HG02970 (cell line): ENCODE measurements at regions not wholly inside any gene's neighbourhood (a gene's known extent, or its start where the extent isn't known, plus 50 kb on each side); places are given as distances from the start of the nearest gene placed in this dataset.
"Not testable (repeated sequence)": the region's sequence is repeated elsewhere in the genome, so short reads cannot be mapped to it uniquely, and the experiment has no call there.

ENCODE experiments used
- ATAC-seq: cut with Tn5 transposase; IDR thresholded peaks from one replicate; pipeline ENCODE4 v1.9.1; 2021; ENCODE audit warnings: mild to moderate bottlenecking, moderate library complexity, moderate number of reproducible peaks; ENCODE audit not compliant: unreplicated experiment, low FRiP score

GRCh38 chr16:21487956-21488355, 111.4 kb upstream of the METTL9 start:
- ATAC-seq = not testable (repeated sequence)

DNA sequence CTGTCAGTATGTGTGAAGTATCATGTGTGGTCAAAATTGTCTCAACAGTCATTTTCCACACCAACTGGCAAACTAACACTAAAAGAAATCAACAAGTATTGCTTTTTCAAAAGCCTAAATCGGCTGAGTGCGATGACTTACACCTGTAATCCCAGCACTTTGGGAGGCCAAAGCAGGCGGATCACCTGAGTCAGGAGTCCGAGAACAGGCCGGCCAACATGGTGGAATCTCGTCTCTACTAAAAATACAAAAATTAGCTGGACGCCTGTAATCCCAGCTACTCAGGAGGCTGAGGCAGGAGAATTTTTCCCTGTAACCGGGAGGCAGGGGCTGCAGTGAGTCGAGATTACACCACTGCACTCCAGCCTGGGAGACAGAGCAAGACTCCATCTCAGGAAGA, 100.3 kb upstream of the METTL9 start:
- ATAC-seq = not testable (repeated sequence)

- ATAC-seq = peak; percentile 37
Observed at GRCh38 chr16:21501223-21501868, 98.0 kb upstream of the METTL9 start.

- peak; percentile 89 for ATAC-seq
Observed at GRCh38 chr16:21501869-21502667, 97.3 kb upstream of the METTL9 start.

DNA sequence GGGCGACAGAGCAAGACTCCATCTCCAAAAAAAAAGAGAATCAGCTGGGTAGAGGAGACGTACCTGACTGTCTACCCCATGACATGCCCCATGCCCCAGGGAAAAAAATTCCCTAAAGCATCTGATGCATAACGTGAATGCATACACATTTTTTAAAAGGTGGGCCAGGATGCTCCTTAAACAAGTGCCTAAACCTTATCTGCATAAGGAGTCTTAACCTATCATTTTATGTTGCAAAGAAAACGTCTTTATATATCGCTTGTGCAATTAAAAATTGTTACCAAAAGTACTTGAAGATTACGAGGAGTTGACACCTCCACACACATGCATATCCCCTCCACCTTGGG, 95.8 kb upstream of the METTL9 start:
- not testable (repeated sequence) for ATAC-seq

DNA sequence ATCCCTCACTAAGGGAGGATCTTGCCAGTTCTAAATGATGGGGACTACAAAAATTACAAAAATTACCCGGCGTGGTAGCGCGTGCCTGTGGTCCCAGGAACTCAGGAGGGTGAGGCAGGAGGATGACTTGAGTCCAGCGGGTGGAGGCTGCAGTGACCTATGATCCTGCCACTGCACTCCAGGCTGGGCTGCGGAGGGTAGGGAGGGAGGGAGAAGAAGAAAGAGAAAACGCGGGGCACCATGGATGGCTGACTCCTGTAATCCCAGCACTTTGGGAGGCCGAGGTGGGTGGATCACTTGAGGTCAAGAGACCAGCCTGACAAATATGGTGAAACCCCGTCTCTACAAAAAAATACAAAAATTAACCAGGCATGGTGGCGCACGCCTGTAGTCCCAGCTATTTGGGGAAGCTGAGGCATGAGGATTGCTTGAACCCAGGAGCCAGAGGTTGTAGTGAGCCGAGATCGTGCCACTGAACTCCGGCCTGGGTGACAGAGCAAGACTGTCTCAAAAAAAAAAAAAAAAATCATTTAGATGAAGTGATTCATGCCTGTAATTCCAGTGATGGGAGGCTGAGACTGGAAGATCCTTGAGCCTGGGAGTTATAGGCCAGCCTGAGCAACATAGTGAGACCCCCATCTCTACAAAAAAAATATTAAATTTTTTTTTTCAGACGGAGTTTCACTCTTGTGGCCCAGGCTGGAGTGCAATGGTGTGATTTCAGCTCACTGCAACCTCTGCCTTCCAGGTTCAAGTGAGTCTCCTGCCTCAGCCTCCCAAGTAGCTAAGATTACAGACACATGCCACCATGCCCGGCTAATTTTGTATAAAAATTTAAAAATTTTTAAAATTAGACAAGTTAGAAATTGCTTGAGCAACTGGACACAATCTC, 95.2 kb upstream of the METTL9 start:
- not testable (repeated sequence) for ATAC-seq

- ATAC-seq = not testable (repeated sequence)
Observed at GRCh38 chr16:21505751-21506520, 93.4 kb upstream of the METTL9 start.

GRCh38 chr16:21506857-21507456, 92.4 kb upstream of the METTL9 start:
- ATAC-seq = peak; percentile 32

DNA sequence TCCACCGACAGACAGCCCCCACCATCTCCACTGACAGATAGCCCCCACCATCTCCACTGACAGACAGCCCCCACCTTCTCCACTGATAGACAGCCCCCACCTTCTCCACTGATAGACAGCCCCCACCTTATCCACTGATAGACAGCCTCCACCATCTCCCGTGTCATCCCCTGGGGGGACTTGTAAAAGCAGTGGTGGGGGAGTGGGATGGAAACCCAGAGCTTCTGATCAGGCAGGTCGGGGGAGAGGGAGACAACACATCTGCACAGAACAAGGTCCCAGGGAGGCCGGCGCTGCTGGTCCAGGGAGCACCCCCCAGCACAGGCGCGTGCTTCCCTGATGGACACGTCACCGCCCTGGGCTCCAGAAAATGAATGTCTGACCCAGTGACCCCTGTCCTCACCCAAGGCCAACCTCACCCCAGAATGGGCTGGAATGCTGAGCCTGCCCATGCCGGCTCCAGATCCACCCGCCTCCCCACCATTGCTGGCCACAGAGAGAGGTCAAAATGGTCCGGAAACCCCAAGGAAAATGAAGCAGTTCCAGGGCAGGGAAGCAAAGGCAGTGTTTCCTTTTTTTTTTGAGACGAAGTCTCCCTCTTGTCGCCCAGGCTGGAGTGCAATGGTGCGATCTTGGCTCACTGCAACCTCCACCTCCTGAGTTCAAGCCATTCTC, 91.6 kb upstream of the METTL9 start:
- ATAC-seq = not testable (repeated sequence)

DNA sequence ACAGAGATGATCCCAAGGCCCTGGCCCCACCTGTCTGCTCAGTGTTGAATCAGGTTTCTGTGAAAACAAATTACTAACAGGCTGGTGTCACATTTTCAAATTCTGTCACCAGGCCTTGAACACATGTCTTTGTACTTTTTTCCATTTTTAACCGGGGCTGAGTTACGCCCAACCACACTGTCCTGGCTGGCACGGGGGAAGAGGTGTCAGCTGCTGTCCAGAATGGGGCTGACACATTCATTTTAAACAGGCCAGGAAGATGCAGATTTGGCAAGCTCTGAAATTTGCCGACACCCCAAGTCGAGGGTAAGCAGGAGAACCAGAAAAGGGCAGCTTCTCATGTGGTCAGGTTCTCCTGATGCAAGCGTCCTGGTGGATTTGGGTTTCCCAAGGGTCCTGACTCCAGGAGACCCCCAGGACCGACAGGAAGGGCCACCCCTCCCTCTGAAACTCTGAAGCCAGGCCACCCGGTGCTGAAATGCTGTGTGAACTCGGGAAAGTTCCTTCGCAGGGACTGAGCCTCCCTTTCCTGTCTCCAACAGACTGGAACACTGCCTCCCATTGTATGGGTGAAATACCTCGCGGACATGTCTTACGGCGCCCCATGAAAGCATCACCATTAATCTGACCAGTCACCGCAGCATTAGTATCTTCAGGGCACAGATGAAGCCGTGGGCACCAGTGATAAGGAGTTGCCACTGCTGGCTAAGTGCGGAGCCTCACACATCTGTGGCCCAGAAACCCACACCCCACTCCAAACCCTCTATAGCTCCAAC, 90.5 kb upstream of the METTL9 start:
- ATAC-seq = not testable (repeated sequence)

DNA sequence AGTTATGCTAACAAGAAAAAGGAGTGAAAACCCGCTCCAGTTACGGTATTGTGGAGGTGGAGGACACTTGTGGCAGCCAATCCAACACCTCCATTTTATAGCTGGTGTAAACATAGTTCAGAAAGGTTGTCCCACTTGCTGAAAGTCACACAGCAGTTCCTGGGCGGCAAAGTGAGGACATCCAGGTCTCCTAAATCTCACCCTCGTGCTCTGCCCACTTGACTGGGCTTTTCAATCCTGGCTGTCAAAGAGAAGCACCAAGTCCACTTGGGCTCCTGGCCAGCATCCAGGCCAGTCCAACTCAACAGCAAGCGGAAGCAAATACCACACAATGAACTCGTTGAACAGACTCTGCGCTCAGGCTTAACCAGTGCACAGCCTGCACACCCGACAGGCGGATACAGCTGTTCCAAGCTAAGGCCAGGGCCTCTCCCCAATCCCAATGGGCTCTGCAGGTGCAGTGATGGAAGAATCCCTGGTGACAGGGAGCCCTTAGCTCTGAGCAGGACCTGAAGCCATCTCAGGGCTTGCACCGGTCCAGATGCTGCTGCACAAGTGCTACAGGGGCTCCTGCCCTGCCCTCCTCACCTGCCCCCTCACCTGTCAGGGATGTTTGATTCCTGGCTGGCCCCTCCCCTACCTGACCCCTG, 89.8 kb upstream of the METTL9 start:
- not testable (repeated sequence) for ATAC-seq

DNA sequence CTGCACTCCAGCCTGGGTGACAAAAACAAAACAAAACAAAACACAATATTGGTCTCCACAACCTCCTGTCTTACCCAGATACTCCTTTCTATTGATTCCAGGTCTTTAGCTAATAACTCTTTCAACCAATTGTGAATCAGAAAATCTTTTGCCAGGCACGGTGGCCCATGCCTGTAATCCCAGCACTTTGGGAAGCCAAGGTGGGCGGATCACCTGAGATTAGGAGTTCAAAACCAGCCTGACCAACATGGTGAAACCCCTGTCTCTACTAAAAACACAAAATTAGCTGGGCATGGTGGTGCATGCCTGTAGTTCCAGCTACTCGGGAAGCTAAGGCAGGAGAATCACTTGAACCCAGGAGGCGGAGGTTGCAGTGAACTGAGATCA, 88.5 kb upstream of the METTL9 start:
- ATAC-seq = not testable (repeated sequence)

DNA sequence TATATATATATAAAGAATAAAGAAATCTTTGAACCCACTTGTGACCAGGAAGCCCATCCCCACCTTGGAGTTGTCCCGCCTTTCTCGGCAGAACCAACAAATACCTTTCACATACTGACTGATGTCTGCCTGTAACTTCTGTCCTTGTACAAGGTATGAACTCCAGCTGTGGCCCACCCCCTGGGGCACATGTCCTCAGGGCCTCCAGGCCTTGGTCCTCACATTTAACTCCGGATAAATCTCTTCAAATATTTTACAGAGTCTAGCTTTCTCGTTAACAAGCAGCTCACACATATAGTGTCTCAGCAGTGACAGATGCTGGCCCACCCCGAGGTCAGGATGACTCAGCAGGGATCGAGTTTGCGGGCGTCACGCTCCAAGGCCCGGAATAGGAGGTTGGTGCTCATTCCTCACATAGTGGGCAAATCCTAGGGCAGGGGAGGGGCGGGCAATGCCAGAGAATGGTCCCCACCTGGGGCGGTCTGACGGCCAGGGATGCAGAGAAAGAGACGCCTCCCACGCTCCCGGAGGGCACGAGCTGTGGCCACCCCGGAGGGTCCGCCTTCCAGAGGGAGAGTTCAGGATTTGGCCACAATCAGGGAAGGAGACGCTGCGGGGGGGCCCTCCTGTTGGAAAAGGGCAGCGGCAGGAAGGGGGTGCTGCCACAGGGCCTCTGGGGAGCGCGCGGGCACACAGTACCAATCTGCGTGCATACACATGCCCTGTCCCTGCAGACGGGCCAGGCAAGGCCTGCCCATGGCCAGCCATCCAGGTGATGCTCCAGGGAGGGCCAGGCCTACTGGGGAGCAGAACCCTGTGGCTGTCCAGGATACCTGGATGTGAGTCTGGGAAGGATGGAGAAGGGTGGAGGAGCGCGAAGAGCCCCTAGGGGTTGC, 87.8 kb upstream of the METTL9 start:
- ATAC-seq = not testable (repeated sequence)

DNA sequence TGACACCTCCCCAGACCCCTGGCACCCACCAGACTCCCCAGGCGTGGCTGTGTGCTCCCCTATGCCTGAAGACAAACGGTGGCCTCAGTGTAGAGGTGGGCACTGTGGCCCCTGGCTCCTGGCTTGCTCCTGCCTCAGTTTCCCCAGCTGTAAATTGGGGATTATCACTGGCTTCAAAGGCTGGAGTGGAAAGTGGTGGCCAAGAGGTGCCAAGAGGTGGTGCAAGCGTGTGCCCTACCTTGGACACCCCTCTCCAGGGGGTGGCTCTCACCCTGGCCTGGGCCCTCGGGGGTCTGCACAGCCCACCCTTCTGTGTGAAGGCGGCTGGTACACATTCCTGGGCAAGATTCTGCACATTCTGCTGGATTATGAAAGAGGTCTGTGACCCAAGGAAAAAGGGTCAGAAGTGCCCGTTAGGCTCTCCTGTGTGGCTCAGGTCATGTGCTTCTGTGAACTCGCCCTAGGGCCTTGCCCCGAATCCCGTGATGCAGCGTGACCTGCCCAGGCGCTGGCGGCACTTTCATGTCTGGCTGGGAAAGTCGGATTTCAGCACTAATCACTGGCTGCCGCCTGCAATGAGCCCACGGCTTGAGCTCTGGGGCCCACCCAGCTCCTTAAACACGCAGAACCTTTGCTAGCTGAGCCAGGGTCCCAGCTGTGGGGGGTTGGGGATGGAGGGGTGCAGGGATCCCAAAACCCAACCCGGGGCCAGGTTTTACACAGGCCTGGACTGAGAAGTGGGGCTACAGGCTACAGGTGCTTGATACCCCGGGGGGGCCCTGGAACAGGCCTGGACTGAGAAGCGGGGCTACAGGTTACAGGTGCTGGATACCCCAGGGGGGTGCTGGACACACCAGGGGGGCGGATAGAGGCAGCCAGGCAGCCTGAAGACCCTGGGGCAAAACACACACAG, 86.8 kb upstream of the METTL9 start:
- ATAC-seq = not testable (repeated sequence)

GRCh38 chr16:21513337-21513741, 86.0 kb upstream of the METTL9 start:
- ATAC-seq = not testable (repeated sequence)
